HepG2 (cell line): ENCODE measurements at regions not wholly inside any gene's neighbourhood (a gene's known extent, or its start where the extent isn't known, plus 50 kb on each side); places are given as distances from the start of the nearest gene placed in this dataset.

Experiments
- ATAC-seq: fragments of 200-7000 bp; cut with Tn5 transposase; 3 replicates; pipeline ENCODE4 v1.9.1; 2020; ENCODE audit warnings: mild to moderate bottlenecking, moderate library complexity
- BruUV-seq: library from RNA; stranded (reverse); fragments of 400-500 nt; replicated peaks from 2 replicates; lab custom pipeline; 2021; lab: Mats Ljungman, UMichigan
- CTCF ChIA-PET: fragments of 300-600 bp; formaldehyde crosslinking; extraction: SDS; loops from one replicate; lab custom pipeline; 2021; ENCODE audit warnings: low total read pairs, inconsistent platforms, low intra/inter-chr PET ratio; lab: Yijun Ruan, JAX
- POLR2A ChIA-PET: fragments of 350-600 bp; sonication (Branson Sonifier 250); formaldehyde crosslinking; loops from one replicate; lab custom pipeline; 2020; ENCODE audit warnings: antibody characterized with exemption, inconsistent platforms; lab: Yijun Ruan, JAX
- DNase-seq: peaks from one replicate; pipeline ENCODE4 v3.0.0-alpha.2; 2015; ENCODE audit warnings: low spot score
- FAIRE-seq: peaks from 3 replicates; lab custom pipeline; 2011; peaks lifted over from hg19 to GRCh38; lab: Jason Lieb, UNC
- H2AFZ ChIP-seq: one replicate; pipeline ENCODE4 v1.6.1; 2011; ENCODE audit warnings: low read length, inconsistent platforms
- H3K27ac ChIP-seq: fragments of 300-600 bp; 3 replicates; pipeline ENCODE4 v1.8.0; 2011; ENCODE audit warnings: mixed run types, mild to moderate bottlenecking, mixed read lengths, low read length, inconsistent platforms; ENCODE audit not compliant: insufficient read depth; ENCODE audit errors: extremely low read length
- H3K27me3 ChIP-seq, 2 experiments: fragments of 200-600 bp in 1 of 2; 2 replicates in 1 of 2; 3 replicates in 1 of 2; pipeline versions ENCODE4 v1.6.0 to v1.8.0; 2011; ENCODE audit warnings: low read length in 2 of 2, mild to moderate bottlenecking in 2 of 2, moderate library complexity in 2 of 2, inconsistent platforms in 1 of 2; ENCODE audit not compliant: insufficient read depth in 2 of 2, control insufficient read depth in 1 of 2
- H3K36me3 ChIP-seq, 2 experiments: fragments of 200-600 bp in 1 of 2; replicated peaks in 1 of 2; 2 replicates in 1 of 2; 3 replicates in 1 of 2; pipeline versions ENCODE4 v1.5.1 to v1.8.0; 2011; ENCODE audit warnings: low read length in 2 of 2, inconsistent platforms in 1 of 2; ENCODE audit not compliant: insufficient read depth in 2 of 2, control insufficient read depth in 1 of 2
- H3K4me1 ChIP-seq: 2 replicates; pipeline ENCODE4 v1.5.1; 2012; ENCODE audit warnings: low read length, inconsistent platforms; ENCODE audit not compliant: insufficient read depth
- H3K4me2 ChIP-seq: 2 replicates; pipeline ENCODE4 v1.6.0; 2011; ENCODE audit warnings: low read depth, low read length, inconsistent platforms
- H3K4me3 ChIP-seq, 3 experiments: fragments of 200-600 bp in 1 of 3; sonication (generic), shearing (Covaris generic) in 1 of 3; replicated peaks in 1 of 3; 2 replicates each; pipeline ENCODE4 v1.5.1; 2011 to 2016; ENCODE audit warnings: low read length in 3 of 3, inconsistent platforms in 2 of 3, low read depth in 2 of 3, mild to moderate bottlenecking in 2 of 3, control low read depth in 1 of 3, mixed read lengths in 1 of 3; ENCODE audit not compliant: insufficient read depth in 1 of 3
- H3K79me2 ChIP-seq: one replicate; pipeline ENCODE4 v1.6.1; 2011; ENCODE audit warnings: low read length, inconsistent platforms; ENCODE audit not compliant: insufficient read depth
- H3K9ac ChIP-seq: 2 replicates; pipeline ENCODE4 v1.6.0; 2011; ENCODE audit warnings: mild to moderate bottlenecking, low read depth, low read length, inconsistent platforms; ENCODE audit not compliant: insufficient read depth
- H3K9me3 ChIP-seq: 2 replicates; pipeline ENCODE4 v1.5.1; 2012; ENCODE audit warnings: mild to moderate bottlenecking, low read length
- H4K20me1 ChIP-seq: 2 replicates; pipeline ENCODE4 v1.6.0; 2011; ENCODE audit warnings: inconsistent platforms, mild to moderate bottlenecking, low read length, moderate library complexity; ENCODE audit not compliant: insufficient read depth
- ATAD3A ChIP-seq: sonication (generic); formaldehyde crosslinking; IDR thresholded peaks from 2 replicates; pipeline ENCODE4 v1.4.0; 2020; ENCODE audit warnings: missing genetic modification reagents
- GLMP ChIP-seq: sonication (generic); formaldehyde crosslinking; IDR thresholded peaks from 2 replicates; pipeline ENCODE4 v1.9.0; 2021; ENCODE audit warnings: missing genetic modification reagents, mild to moderate bottlenecking, borderline replicate concordance
- HOXA5 ChIP-seq: sonication (generic); formaldehyde crosslinking; IDR thresholded peaks from 2 replicates; pipeline ENCODE4 v1.4.0; 2020; ENCODE audit warnings: missing genetic modification reagents
- MLLT10 ChIP-seq: sonication (generic); formaldehyde crosslinking; IDR thresholded peaks from 2 replicates; pipeline ENCODE4 v1.4.0; 2020; ENCODE audit warnings: missing genetic modification reagents
- REL ChIP-seq: sonication (generic); formaldehyde crosslinking; conservative IDR thresholded peaks from 2 replicates; pipeline ENCODE4 v1.8.0; 2022; ENCODE audit warnings: mild to moderate bottlenecking, missing genetic modification reagents, moderate library complexity
- SIN3A ChIP-seq: IDR thresholded peaks from 2 replicates; pipeline ENCODE4 v1.6.1; 2011; ENCODE audit warnings: low read depth, mild to moderate bottlenecking, control low read depth, low read length, borderline replicate concordance
- ZGPAT ChIP-seq: IDR thresholded peaks from 2 replicates; pipeline ENCODE4 v1.6.1; 2016; ENCODE audit warnings: mild to moderate bottlenecking
- ZNF224 ChIP-seq: sonication (generic); formaldehyde crosslinking; IDR thresholded peaks from 2 replicates; pipeline ENCODE4 v1.5.0; 2020; ENCODE audit warnings: mild to moderate bottlenecking, missing genetic modification reagents
- ZNF234 ChIP-seq: sonication (generic); formaldehyde crosslinking; conservative IDR thresholded peaks from 2 replicates; pipeline ENCODE4 v1.5.1; 2020; ENCODE audit warnings: mild to moderate bottlenecking, missing genetic modification reagents
- ZNF350 ChIP-seq: sonication (generic); formaldehyde crosslinking; IDR thresholded peaks from 2 replicates; pipeline ENCODE4 v1.4.0; 2020; ENCODE audit warnings: mild to moderate bottlenecking, low read depth, missing genetic modification reagents, borderline replicate concordance
- ZNF441 ChIP-seq: sonication (generic); formaldehyde crosslinking; IDR thresholded peaks from 2 replicates; pipeline ENCODE4 v1.7.0; 2021; ENCODE audit warnings: missing genetic modification reagents, borderline replicate concordance
- ZNF484 ChIP-seq: sonication (generic); formaldehyde crosslinking; IDR thresholded peaks from 2 replicates; pipeline ENCODE4 v1.5.1; 2020; ENCODE audit warnings: mild to moderate bottlenecking, low read depth, missing genetic modification reagents, borderline replicate concordance
- ZNF530 ChIP-seq: sonication (generic); formaldehyde crosslinking; IDR thresholded peaks from 2 replicates; pipeline ENCODE4 v1.5.0; 2020; ENCODE audit warnings: low read depth, mild to moderate bottlenecking, missing genetic modification reagents
- ZNF704 ChIP-seq: sonication (generic); formaldehyde crosslinking; IDR thresholded peaks from 2 replicates; pipeline ENCODE4 v1.8.1; 2023; ENCODE audit warnings: mild to moderate bottlenecking, inconsistent platforms, moderate library complexity, missing genetic modification reagents, borderline replicate concordance
- ZNF709 ChIP-seq: sonication (generic); formaldehyde crosslinking; IDR thresholded peaks from 2 replicates; pipeline ENCODE4 v1.5.0; 2020; ENCODE audit warnings: mild to moderate bottlenecking, missing genetic modification reagents
- WGBS: methylation state at CpG from one replicate; pipeline ENCODE4 v1.1.6; 2017; ENCODE audit warnings: low lambda C conversion rate; 5-methylcytosine and 5-hydroxymethylcytosine counted together
- in situ Hi-C: cut with HindIII; loops from 2 replicates; pipeline ENCODE4 v1.10.0; 2017; ENCODE audit warnings: low pct_unique_long_range_greater_than_20kb; ENCODE audit not compliant: extremely low pct_ligation_motif_present
- intact Hi-C: fragments of 100-400 bp; cut with micrococcal nuclease; formaldehyde crosslinking; loops from one replicate; pipeline ENCODE4 v1.10.0; 2022; ENCODE audit not compliant: unreplicated experiment

GRCh38 chr10:85231534-85232270, 903.3 kb downstream of the CCSER2 start:
- 0% methylated on average over 3 of the region's 3 CpGs for WGBS
- FAIRE-seq (no peak), ATAC-seq (no peak)

GRCh38 chr10:85235258-85235657, 906.9 kb downstream of the CCSER2 start:
- H3K27ac ChIP-seq, result no peak overlapping the region
- H3K4me2 ChIP-seq, result no peak overlapping the region
- H3K4me3 ChIP-seq, result no peak overlapping the region
- H4K20me1 ChIP-seq, result no peaks in the 10 kb centered on the region
- in situ Hi-C loops (no loop called here), intact Hi-C loops (no loop called here)
- H3K36me3 ChIP-seq, result no peaks in the 10 kb centered on the region
- 4% methylated on average over 2 of the region's 2 CpGs for WGBS
- DNase-seq (no peak), FAIRE-seq (no peak), ATAC-seq (no peak)
- H3K9me3 ChIP-seq, result no peaks in the 10 kb centered on the region
- ChIA-PET POLR2A (no interaction called here), CTCF (no interaction called here)
- no peaks in the 10 kb centered on the region for H3K79me2 ChIP-seq
- no peaks in the 10 kb centered on the region for H3K27me3 ChIP-seq
- no peak overlapping the region for H3K9ac ChIP-seq
- BruUV-seq, result no TSS peak
- no peaks in the 10 kb centered on the region for H3K4me1 ChIP-seq
- no peak overlapping the region for H2AFZ ChIP-seq
- no peak for TF ChIP-seq ZNF224 (CRISPR knock-in tag)
- TF ChIP-seq ZNF704 (CRISPR knock-in tag), result no peak
- TF ChIP-seq ZGPAT (CRISPR knock-in tag), result no peak
- TF ChIP-seq ZNF350 (CRISPR knock-in tag), result no peak
- TF ChIP-seq ZNF234 (CRISPR knock-in tag), result no peak
- no peak for TF ChIP-seq SIN3A
- TF ChIP-seq ZNF530 (CRISPR knock-in tag), result no peak
- TF ChIP-seq REL, result no peak

More at GRCh38 chr10:85231534-85232270, 903.3 kb downstream of the CCSER2 start:
- H3K9ac ChIP-seq, result no peak overlapping the region
- intact Hi-C loops (no loop called here), in situ Hi-C loops (no loop called here)
- H3K4me1 ChIP-seq, result no peaks in the 10 kb centered on the region
- H3K9me3 ChIP-seq, result no peaks in the 10 kb centered on the region
- H3K79me2 ChIP-seq, result no peaks in the 10 kb centered on the region
- no peak overlapping the region for H2AFZ ChIP-seq
- no peaks in the 10 kb centered on the region for H3K36me3 ChIP-seq
- ChIA-PET POLR2A (no interaction called here), CTCF (no interaction called here)
- BruUV-seq, result no TSS peak
- TF ChIP-seq MLLT10 (CRISPR knock-in tag) (no peak), ZNF441 (CRISPR knock-in tag) (no peak), ATAD3A (no peak), HOXA5 (CRISPR knock-in tag) (no peak), GLMP (no peak), ZNF484 (CRISPR knock-in tag) (no peak), ZNF709 (CRISPR knock-in tag) (no peak)
- H4K20me1 ChIP-seq, result no peaks in the 10 kb centered on the region
- H3K27me3 ChIP-seq, result no peaks in the 10 kb centered on the region
- no peak overlapping the region for H3K4me2 ChIP-seq
- DNase-seq, result no peak
- H3K27ac ChIP-seq, result no peak overlapping the region
- no peak overlapping the region for H3K4me3 ChIP-seq
